Stimulated activated CD8-positive, alpha-beta memory T cell treated with anti-CD3 and anti-CD28 coated beads, Interleukin-12 subunit alpha, Interleukin-12 subunit beta, amount 100 ng/mL, for 4 hours (primary cell): ENCODE measurements at regions not wholly inside any gene's neighbourhood (a gene's known extent, or its start where the extent isn't known, plus 50 kb on each side); places are given as distances from the start of the nearest gene placed in this dataset.

Experiments used
- DNase-seq: peaks from one replicate; pipeline ENCODE4 v3.0.0-alpha.2; 2020; ENCODE audit warnings: low read depth

DNA sequence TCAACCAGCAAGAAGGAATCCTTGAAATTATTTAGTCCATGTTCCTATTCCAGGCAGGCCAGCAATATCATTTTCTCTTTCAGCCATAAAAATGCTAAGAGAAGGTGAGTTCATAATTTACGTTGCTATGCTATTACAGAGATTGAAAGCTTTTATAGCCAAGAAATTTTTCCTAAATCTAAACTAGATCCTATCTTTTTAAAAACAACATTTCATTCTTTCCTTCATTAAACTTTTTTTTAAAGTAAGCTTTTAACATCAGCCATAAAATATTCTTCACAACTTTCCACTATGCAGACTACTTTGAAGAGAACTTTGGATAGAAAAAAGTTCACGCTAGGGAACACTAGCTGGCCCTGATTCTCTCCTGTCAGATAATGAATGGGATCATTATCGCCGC, 159.8 kb downstream of the RPS12 start:
- no peak for DNase-seq

DNA sequence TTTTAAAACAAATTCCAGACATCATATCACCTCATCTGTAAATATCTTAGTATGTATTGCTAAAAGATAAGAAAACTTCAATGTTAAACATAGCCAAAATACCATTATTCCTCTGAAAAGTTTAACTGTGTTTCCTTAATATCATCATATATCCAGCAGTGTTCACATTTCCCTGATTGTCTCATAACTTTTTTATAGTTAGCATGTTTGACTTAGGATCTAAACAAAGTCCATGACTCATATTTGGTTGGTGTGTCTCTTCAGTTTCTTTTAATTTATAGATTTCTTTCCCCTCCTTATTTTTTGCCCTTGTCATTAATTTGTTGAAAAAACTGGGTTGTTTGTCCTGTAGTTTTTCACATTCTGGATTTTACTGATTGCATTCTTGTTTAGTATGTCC, 163.0 kb downstream of the RPS12 start:
- DNase-seq: no peak

GRCh38 chr6:132978685-132979084, 164.3 kb downstream of the RPS12 start:
- no peak for DNase-seq

DNA sequence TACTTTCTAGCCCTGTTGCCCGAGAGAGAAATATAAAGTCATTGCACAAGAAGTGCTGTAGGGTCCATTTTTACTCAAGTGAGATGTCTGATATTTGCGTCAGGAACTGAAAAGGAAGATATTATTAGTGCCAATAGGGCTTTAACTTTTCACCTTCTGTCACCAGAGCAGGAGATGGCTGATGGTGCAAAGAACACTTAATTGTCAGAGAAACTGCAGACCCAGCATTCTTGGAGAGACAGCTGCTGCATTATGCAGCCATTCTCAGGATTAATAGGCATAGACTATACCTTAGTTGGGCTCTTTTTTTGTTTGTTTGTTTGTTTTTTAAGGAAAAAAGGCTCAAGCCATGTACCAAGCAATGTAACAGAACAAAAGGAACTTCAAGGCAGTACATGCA, 179.4 kb downstream of the RPS12 start:
- DNase-seq: no peak

DNA sequence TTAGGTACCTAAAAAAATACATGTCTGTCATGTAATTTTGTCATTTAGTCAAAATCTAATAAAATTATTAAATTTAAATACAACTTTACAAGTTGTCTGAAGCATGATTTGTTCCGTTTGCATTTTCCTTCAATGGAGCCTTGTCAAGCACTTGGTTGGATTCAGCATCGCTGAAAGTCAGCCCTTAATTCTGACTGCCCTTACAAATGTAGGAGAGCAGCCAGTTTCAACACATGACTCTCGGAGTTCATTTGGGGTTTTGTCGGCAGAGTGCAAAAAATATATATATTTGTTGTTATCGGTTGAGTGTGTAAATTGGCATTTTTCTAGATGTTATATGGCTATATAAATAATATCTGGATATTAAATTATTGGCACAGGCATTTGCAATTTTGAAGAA, 180.6 kb downstream of the RPS12 start:
- DNase-seq: no peak

DNA sequence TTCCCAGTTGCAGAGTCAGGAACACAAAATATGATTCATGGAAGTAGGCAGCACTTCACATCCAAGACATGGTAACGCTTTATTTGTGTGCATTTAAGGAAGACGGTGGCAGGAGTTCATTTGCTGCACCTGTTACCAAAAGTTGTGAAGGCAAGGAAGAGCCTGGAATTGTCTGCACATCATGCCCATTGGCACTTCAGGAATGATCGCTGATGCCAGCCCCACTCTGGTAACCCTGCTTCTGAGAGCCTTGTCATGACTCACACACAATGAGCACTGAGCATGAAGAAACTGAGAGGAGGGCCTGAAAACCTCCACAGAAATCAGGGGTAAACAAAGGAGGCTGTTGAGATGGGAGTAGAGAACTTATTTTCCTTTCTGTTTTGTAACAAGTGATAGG, 181.1 kb downstream of the RPS12 start:
- no peak for DNase-seq

DNA sequence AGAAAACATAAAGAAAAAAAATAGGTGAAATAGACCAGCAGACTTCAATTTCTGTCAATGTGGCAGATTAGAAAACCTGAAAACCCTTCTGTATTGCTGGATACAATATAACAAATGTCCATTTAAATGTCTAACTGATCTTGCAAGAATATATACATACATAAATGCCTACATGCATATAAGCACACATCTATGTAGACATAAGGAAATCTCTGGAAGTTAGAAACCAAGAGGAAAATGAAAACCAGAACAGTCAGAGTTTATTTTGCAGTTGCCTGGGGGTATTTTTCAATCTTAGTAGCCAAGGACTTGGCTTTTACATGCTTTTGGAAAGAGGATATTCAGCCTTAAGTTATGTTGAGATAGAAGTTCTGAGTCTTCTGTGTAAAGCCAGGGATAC, 184.0 kb downstream of the RPS12 start:
- DNase-seq: no peak

GRCh38 chr6:133001040-133001565, 186.7 kb downstream of the RPS12 start:
- DNase-seq: no peak

DNA sequence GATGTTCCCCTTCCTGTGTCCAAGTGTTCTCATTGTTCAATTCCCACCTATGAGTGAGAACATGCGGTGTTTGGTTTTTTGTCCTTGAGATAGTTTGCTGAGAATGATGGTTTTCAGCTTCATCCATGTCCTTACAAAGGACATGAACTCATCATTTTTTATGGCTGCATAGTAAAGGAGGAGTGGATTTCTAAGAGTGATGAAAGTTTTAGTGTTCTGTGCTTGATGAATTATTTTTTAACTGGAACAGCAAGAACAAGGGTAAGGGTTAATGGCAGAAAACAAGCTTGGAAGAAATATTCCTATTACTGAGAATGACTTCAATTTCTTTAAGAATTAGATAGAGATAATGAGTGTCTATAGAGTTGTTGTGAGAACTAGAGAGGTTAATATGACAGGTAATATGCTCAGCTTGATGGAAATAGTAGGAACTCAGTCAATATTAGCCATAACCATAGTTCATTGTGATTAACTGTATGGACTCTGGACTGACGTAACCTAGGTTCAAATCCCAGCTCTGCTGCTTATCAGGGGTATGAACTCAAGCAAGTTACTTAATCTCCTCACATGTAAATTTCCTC, 190.0 kb downstream of the RPS12 start:
- DNase-seq: no peak

- no peak for DNase-seq
These were observed 198.4 kb downstream of the RPS12 start for GRCh38 chr6:133012774-133013173.

- DNase-seq: no peak
These were observed 202.3 kb downstream of the RPS12 start for GRCh38 chr6:133016631-133017030.

GRCh38 chr6:133017581-133017980, 203.2 kb downstream of the RPS12 start:
- DNase-seq: no peak

DNA sequence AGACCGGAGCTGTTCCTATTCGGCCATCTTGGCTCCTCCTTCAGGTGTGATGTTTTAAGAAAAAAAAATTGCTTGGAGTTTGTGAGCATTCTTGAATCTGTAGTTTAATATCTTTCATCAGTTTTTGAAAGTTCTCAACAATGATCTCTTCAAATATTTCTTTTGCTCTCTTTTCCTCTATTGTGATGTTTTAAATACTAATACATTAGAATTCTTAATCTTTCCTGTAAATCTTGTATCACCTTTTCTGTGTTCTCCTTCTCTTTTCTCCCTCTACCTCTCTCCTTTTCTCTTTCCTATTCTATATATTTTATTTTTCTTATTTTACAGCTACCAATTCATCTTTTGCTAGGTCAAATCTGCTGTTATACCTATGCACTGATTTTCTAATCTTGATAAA, 212.3 kb downstream of the RPS12 start:
- DNase-seq: no peak

- DNase-seq: no peak
These were observed 207.9 kb upstream of the EYA4 start for GRCh38 chr6:133033263-133033662.

DNA sequence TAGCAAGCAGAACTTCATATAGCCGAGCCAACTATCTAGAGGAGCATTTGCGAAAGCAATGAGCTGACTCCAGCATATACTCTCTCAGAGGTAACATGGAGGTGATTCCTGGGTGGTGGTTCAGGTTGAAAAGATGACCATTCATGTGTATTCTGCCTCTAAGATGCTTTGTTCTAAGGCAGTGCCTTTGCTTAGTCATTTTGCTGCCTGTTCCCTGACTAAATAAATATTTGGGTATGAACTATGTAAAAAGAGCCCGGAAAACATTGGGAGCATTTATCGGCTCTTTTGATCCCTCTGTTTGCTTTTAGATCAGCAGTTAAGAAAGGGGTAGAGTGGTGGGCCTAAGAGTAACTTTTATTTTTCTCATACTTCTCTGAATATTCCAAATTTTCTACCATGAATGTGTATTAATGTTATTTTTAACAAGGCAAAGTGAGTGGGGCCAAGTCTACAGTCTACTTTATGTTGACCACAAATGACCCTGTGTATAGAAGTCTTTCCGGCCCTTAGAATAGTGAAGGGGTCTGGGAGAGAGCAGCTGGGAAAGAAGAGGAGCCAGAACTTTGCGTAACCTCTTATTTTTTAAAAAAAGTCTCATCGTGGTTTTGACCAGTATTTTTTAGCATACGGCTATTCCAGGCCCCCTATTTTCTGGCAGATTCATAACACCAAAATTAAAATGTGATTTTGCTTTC, 206.5 kb upstream of the EYA4 start:
- DNase-seq: no peak

DNA sequence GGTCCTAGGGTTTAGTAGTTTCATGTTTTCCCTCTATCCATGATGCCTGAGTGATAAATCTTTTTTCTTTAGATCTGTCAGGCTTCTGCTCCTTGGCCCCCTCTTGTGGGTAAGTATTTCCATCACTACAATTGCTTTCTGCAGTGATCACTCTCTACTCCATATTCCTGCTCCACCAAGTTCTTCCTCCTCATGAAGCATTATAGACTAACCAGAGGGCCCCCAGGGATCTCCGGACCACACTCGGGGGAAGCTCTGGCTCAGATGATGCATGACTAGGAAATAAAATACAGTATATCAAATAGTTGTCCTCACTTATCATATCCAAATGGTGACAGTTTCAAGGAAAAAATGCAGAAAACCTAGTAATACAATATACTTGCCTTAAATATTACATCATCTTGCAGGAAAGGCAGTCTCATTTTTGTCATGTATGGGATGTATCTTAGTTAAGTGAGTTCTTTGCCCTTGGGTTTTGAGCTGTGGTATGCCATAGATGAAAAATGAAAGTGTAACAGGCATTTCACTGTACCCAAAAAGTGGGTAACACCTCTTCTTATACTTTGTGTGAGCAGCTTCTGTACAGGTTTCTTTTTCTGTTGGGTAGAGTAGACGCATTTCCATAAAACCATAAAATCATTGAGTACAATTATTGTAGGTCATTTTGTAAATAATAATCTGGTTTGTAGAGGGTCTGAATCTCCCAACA, 200.9 kb upstream of the EYA4 start:
- DNase-seq: no peak

DNA sequence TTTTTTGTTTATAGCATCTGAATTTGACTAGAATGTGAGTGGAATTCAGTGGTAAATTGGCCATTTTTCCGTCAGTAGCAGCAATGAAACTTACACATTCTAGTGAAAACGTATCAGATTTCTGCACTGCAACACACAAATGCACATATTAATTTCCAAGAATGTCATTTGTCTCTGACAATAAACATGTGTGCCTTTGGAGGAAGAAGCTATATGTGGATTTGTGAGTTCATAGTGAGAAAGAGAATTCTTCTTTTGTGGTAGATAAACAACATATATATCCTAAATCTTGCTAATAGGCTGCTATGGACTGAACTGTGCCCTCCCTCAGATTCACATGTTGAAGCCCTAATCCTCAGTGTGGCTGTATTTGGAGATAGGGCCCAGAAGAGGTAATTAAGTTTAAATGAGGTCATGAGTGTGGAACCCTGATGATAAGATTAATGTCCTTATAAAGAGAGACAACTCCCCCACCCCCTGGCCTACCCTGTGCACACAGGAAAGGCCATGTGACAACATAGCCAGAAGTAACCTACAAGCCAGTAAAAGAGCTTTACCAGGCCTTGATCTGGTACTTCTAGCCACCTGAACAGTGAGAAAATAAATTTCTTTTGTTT, 200.2 kb upstream of the EYA4 start:
- no peak for DNase-seq

DNA sequence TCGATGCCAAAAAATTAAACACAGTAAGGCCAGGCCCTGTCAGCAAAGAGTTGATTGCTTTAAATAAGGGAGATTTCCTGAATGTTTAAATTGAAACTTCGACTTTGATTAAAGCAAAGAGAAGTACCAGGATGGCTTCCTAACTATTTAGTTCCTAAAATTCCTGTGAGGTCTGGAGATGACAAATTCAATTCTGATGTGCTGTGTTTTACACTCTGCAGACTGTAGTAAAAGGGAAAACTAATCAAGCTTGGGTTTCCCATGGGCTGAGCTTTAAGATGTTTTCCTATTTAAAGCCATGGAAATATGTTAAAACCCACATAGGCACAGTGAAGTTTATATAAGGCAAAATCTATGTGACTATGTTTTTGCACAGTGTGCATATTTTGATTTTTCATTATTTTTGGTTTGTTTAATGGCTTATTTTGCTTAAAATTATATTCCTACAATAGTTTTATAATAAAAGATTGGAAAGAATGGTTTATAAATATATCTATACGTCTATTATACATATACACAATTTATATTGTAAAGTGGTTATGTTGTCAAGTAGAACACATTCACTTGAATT, 198.5 kb upstream of the EYA4 start:
- DNase-seq: no peak

- DNase-seq: no peak
These were observed 194.6 kb upstream of the EYA4 start for GRCh38 chr6:133046576-133046975.

GRCh38 chr6:133047065-133047665, 194.0 kb upstream of the EYA4 start:
- DNase-seq: no peak

- no peak for DNase-seq
These were observed 193.5 kb upstream of the EYA4 start for GRCh38 chr6:133047706-133048105.

DNA sequence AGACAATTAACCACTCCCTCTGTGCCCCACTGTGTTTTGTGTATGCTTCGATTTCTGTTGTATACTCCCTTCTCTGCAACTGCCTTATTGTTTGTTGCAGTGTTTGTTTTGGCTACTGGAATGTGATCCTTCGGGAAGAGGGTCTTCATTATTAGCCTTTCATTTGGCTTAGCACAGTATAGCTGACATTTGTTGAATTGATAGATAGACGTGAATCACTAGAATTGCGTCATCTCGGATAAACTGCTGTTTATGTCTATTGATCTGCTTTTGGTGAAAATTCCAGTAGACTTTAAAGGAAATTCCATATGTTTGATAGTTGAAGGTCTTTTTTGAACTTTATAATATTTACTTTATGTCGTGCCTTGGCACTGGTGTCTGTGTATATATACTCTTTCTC, 189.9 kb upstream of the EYA4 start:
- DNase-seq: no peak
